HG03457 (cell line): ENCODE measurements at regions not wholly inside any gene's neighbourhood (a gene's known extent, or its start where the extent isn't known, plus 50 kb on each side); places are given as distances from the start of the nearest gene placed in this dataset.
A peak's percentile ranks its signal among the peaks of the same experiment; 100 is the strongest.

Experiments used
- ATAC-seq: cut with Tn5 transposase; IDR thresholded peaks from one replicate; pipeline ENCODE4 v1.9.1; 2021; ENCODE audit warnings: moderate number of reproducible peaks; ENCODE audit not compliant: unreplicated experiment

DNA sequence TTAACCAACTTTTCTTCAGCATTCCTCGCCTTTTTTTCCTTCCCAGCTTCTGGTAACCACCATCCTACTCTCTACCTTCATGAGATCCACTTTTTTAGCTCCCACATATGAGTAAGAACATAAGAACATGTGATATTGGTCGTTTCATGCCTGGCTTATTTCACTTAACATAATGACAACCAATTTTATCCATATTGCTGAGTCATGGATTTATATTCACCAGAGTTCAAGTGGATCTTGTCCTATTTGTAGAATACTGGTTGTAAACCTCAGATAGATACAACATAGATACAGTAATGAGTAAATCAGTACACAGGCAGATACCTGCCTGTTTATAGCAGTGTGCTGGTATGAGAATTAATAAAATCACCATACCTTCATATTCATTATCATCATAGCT, 412.0 kb upstream of the RBMS3 start:
- ATAC-seq: no peak

- ATAC-seq: no peak
These were observed 403.0 kb upstream of the RBMS3 start for GRCh38 chr3:28877912-28878311.

DNA sequence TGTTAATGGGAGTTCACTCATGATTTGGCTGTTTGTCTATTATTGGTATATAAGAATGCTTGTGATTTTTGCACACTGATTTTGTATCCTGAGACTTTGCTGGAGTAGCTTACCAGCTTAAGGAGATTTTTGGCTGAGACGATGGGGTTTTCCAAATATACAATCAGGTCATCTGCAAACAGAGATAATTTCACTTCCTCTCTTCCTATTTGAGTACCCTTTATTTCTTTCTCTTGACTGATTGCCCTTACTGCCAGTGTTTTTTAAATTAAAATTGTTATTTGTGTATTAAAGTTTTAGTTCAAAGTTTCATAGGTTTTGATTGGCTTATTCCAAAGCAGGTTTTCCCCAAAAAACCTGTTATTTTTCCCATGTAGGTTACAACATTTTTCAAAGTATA, 390.5 kb upstream of the RBMS3 start:
- no peak for ATAC-seq

DNA sequence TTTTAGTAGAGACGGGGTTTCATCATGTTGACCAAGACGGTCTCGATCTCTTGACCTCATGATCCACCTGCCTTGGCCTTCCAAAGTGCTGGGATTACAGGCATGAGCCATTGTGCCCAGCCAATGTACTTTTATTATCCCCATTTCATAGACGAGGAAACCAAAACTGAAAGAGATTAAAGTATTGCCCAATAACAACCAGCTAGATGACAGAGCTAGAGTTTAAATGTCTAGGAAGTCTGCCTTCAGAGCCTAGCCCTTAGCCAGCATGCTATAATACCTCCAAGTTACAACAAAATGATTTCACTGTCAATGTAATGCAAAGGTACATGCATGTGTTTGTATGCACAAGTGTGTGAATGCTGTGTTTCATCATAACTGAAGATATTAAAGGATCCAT, 389.4 kb upstream of the RBMS3 start:
- no peak for ATAC-seq

GRCh38 chr3:28900301-28900700, 380.6 kb upstream of the RBMS3 start:
- ATAC-seq: no peak

GRCh38 chr3:28901018-28901417, 379.9 kb upstream of the RBMS3 start:
- no peak for ATAC-seq

GRCh38 chr3:28903171-28903601, 377.7 kb upstream of the RBMS3 start:
- no peak for ATAC-seq

DNA sequence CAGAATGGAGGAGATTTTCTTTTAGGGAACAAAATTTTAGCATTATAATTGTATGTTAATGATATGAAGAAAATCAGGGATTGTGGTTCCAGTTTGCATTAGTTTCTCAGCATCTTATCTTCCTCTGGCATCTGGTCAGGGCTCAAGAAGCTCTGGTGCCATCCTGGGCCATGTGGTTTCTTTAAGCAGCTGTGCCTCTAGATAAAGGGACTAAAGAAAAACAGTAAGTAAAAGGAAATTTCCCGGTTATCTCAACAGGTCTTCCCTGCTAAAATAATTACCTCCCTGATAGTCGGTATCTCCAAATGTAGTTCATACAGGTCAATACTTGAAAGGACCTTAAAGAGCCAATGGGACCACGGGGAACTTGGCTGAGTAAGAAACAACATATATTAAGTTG, 375.1 kb upstream of the RBMS3 start:
- ATAC-seq: no peak

- ATAC-seq: no peak
These were observed 374.1 kb upstream of the RBMS3 start for GRCh38 chr3:28906561-28907310.

DNA sequence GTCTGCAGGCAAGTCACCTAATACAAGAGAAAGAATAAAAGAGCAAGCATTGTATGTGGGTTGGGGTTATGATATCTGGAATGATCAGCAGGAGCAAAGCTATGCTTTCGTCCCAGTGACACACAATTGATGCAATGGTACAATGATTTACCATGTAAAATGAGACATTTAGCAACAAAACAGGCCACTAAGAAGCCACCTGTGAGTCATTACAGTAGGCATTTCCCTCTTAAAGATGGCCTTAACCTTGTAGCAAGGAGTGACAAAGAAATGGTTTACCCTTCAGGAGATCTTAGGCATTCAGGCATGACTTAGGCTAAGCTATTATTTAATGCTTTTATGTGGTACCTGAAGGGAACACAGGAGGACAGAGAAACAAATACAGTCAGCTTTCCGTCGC, 373.3 kb upstream of the RBMS3 start:
- no peak for ATAC-seq

DNA sequence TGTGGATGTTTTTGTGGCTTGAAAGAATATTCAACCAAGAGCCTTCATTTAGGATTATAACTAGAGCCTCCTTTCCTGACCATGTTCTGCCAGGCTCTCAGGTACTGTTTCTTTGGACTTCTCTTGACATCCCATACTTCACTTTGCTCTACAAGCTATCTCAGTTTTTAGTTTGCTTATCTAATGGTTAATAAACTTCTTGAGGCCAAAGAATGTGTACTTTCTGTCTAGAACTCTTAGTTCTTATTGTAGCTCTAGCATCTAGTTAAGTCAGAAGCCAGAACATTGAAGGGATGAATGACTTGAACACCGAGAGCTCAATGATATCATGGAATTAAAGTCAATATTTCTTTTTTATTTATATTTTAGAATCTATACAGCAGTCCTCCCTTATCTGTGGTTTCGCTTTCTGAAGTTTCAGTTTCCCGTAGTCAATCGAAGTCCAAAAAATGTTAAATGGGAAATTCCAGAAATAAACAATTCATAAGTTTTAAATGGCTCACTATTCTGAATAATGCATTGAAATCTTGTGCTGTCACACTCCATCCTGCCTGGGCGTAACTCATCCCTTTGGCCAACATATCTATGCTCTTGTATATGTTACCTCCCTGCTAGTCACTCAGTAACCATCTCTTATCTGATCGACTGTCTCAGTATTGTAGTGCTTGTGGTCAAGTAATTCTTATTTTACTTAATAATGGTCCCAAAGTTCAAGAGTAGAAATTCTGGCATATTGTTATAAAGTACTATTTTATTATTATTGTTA, 368.6 kb upstream of the RBMS3 start:
- no peak for ATAC-seq

GRCh38 chr3:28915741-28916500, 364.9 kb upstream of the RBMS3 start:
- no peak for ATAC-seq

DNA sequence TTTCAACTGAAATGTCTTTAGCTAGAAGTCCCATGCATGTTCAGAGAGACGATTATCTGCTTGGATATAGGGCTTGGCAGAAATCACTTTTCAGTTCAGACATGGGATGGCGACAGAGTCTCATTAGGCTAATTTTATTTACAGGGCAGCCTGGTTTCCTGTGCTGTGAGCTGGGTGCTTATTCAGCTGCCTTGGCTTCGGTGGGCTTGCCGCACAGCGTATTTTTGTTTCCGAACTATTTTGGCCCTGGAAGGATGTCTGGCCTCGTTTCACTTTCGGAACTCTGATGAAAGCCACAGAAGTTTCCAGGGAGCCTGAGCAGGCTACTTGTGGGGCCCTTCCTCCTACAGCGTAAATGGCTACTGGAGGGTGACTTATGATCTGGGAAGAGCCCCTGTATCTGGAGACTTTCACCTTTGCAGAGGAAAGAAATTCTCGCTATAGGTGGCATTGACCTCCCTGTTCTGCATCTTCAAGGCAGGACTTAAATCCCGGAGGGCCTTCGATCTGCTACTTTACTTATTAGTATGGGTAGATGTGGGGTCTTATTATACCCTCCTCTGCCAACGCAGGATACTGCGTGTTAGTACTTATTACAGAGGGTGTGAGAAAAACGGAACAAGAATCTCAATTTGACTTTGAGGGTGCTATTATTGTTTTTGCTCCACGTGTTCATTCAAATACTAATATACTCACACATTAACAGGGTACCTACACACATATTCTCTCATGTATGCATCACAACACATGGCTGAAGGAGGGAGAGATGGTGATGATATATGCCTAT, 364.0 kb upstream of the RBMS3 start:
- peak; percentile 81 for ATAC-seq

GRCh38 chr3:28917895-28918475, 362.9 kb upstream of the RBMS3 start:
- ATAC-seq: no peak

- ATAC-seq: no peak
These were observed 358.5 kb upstream of the RBMS3 start for GRCh38 chr3:28922376-28922775.

DNA sequence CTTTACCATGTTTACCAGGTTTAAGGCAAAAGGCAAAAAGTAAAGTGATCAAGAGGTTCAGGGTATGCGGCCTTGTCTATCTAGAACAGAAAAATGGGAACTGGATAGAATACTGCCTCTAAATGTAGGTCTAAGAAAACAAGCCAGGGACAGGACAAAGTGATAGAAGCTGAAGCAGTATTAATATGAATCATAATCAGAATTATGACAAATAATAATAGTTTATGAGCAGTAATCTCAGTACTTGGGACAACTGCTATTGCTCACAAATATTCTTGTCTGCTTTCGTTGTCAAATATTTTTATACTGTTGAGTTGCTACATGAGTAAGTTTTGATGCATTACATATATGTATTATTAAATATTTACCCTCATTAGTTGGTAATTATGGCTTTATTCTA, 356.9 kb upstream of the RBMS3 start:
- ATAC-seq: no peak

GRCh38 chr3:28924744-28925360, 356.0 kb upstream of the RBMS3 start:
- no peak for ATAC-seq

- ATAC-seq: no peak
These were observed 347.5 kb upstream of the RBMS3 start for GRCh38 chr3:28933337-28933736.

DNA sequence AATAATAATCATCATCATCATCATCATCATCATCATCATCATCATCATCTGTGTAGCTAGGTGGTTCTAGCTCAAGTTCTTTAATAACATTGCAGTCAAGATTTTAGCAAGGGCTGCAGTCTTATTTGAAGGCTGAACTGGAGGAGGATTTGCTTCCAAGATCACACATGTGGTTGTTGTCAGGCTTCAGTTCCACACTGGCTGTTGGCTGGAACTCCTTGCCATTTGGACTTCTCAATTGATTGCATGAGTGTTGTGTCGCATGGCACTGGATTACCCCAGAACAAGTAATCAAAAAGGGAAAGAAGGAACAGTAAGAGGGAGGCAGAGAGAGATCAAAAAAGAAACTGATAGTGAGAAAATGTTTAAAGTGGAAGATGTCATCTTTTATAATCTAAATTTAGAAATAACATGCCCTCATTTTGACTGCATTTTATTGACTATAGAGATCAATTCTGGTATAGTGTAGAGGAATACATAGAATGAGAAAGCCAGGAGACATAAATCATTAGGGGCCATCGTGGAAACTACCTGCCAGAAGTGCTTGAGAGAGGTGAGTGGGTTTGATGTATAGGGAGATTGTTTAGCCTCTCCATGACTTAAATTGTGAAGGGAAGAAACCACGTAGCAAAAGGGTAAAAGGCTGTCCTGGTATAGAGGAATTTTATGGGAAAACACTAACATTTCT, 346.6 kb upstream of the RBMS3 start:
- no peak for ATAC-seq

GRCh38 chr3:28935146-28935545, 345.7 kb upstream of the RBMS3 start:
- no peak for ATAC-seq
